ENCODE measurements at regions not wholly inside any gene's neighbourhood (a gene's known extent, or its start where the extent isn't known, plus 50 kb on each side); places are given as distances from the start of the nearest gene placed in this dataset.

GRCh38 chr3:72114773-72115172, 329.8 kb upstream of the PROK2 start:
- H3K4me1 ChIP-seq: peaks cover 0 to 43% (median 0%) of the 10 kb centered on the region in 3 donors
- H3K36me3 ChIP-seq: no peaks in the 10 kb centered on the region
- no peak overlapping the region for H3K4me3 ChIP-seq
- no peaks in the 10 kb centered on the region for H3K9me3 ChIP-seq
- H3K27ac ChIP-seq: peak overlapping the region in 2 of 4 donors; percentile 30 to 37
- ATAC-seq: peak; percentile 89
- H3K27me3 ChIP-seq: no peaks in the 10 kb centered on the region
- WGBS, 2 donors (ENCODE audit: low coverage in 1 of 2): 43 to 60% methylated on average over 2 to 4 of the region's 5 CpGs
- no peak for TF ChIP-seq CTCF (IDR thresholded peaks at IDR 0.05)
- peak; percentile 80 for TF ChIP-seq POLR2AphosphoS5 (IDR thresholded peaks at IDR 0.05)

GRCh38 chr3:72113964-72114363, 329.0 kb upstream of the PROK2 start:
- Histone ChIP-seq H3K27me3 (no peaks in the 10 kb centered on the region), H3K27ac (no peak overlapping the region)
- TF ChIP-seq EP300 (IDR thresholded peaks at IDR 0.05) (no peak), POLR2AphosphoS5 (IDR thresholded peaks at IDR 0.05) (no peak), POLR2A (IDR thresholded peaks at IDR 0.05) (no peak), CTCF (IDR thresholded peaks at IDR 0.05) (no peak)

GRCh38 chr3:72113564-72113963, 328.6 kb upstream of the PROK2 start:
- Histone ChIP-seq H3K27me3 (no peaks in the 10 kb centered on the region), H3K4me3 (no peak overlapping the region), H3K9me3 (no peaks in the 10 kb centered on the region), H3K36me3 (no peaks in the 10 kb centered on the region), H3K4me1 (peaks cover 0 to 44% (median 0%) of the 10 kb centered on the region in 3 donors), H3K27ac (no peak overlapping the region)
- TF ChIP-seq EP300 (IDR thresholded peaks at IDR 0.05) (no peak), POLR2AphosphoS5 (IDR thresholded peaks at IDR 0.05) (no peak), POLR2A (IDR thresholded peaks at IDR 0.05) (no peak), CTCF (IDR thresholded peaks at IDR 0.05) (no peak)
- WGBS, 2 donors (ENCODE audit: low coverage in 1 of 2): 17 to 50% methylated on average over 1 of the region's 1 CpG
- no peak for ATAC-seq

More at GRCh38 chr3:72113964-72114363, 329.0 kb upstream of the PROK2 start:
- Histone ChIP-seq H3K36me3 (no peaks in the 10 kb centered on the region), H3K4me3 (no peak overlapping the region), H3K9me3 (no peaks in the 10 kb centered on the region), H3K4me1 (peaks cover 0 to 46% (median 0%) of the 10 kb centered on the region in 3 donors)
- no peak for ATAC-seq
- WGBS, 2 donors (ENCODE audit: low coverage in 1 of 2): 95 to 96% methylated on average over 3 of the region's 3 CpGs

- TF ChIP-seq POLR2AphosphoS5 (IDR thresholded peaks at IDR 0.05) (no peak), CTCF (IDR thresholded peaks at IDR 0.05) (no peak), EP300 (IDR thresholded peaks at IDR 0.05) (no peak), POLR2A (IDR thresholded peaks at IDR 0.05) (no peak)
- ATAC-seq: no peak
- WGBS, 2 donors (ENCODE audit: low coverage in 1 of 2): 86 to 93% methylated on average over 3 of the region's 3 CpGs
Measured at GRCh38 chr3:72112435-72112834, 327.5 kb upstream of the PROK2 start.

GRCh38 chr3:72111265-72112205, 326.6 kb upstream of the PROK2 start:
- 20 to 46% methylated on average over 2 to 6 of the region's 7 CpGs for WGBS, 2 donors (ENCODE audit: low coverage in 1 of 2)
- ATAC-seq: no peak
- H3K36me3 ChIP-seq: no peaks in the 10 kb centered on the region
- no peaks in the 10 kb centered on the region for H3K9me3 ChIP-seq
- peaks cover 0 to 34% (median 0%) of the 10 kb centered on the region in 3 donors for H3K4me1 ChIP-seq
- no peak overlapping the region for H3K4me3 ChIP-seq
- TF ChIP-seq EP300 (IDR thresholded peaks at IDR 0.05): no peak
- TF ChIP-seq CTCF (IDR thresholded peaks at IDR 0.05): no peak
- TF ChIP-seq POLR2A (IDR thresholded peaks at IDR 0.05): no peak
- no peak for TF ChIP-seq POLR2AphosphoS5 (IDR thresholded peaks at IDR 0.05)
- no peak overlapping the region for H3K27ac ChIP-seq
- H3K27me3 ChIP-seq: no peaks in the 10 kb centered on the region

More at GRCh38 chr3:72112435-72112834, 327.5 kb upstream of the PROK2 start:
- no peaks in the 10 kb centered on the region for H3K36me3 ChIP-seq
- H3K4me1 ChIP-seq: peaks cover 0 to 34% (median 0%) of the 10 kb centered on the region in 3 donors
- no peak overlapping the region for H3K27ac ChIP-seq
- no peaks in the 10 kb centered on the region for H3K9me3 ChIP-seq
- no peaks in the 10 kb centered on the region for H3K27me3 ChIP-seq
- no peak overlapping the region for H3K4me3 ChIP-seq

Measured in gastroesophageal sphincter (tissue), 4 donors.